ENCODE measurements at regions not wholly inside any gene's neighbourhood (a gene's known extent, or its start where the extent isn't known, plus 50 kb on each side); places are given as distances from the start of the nearest gene placed in this dataset.

DNA sequence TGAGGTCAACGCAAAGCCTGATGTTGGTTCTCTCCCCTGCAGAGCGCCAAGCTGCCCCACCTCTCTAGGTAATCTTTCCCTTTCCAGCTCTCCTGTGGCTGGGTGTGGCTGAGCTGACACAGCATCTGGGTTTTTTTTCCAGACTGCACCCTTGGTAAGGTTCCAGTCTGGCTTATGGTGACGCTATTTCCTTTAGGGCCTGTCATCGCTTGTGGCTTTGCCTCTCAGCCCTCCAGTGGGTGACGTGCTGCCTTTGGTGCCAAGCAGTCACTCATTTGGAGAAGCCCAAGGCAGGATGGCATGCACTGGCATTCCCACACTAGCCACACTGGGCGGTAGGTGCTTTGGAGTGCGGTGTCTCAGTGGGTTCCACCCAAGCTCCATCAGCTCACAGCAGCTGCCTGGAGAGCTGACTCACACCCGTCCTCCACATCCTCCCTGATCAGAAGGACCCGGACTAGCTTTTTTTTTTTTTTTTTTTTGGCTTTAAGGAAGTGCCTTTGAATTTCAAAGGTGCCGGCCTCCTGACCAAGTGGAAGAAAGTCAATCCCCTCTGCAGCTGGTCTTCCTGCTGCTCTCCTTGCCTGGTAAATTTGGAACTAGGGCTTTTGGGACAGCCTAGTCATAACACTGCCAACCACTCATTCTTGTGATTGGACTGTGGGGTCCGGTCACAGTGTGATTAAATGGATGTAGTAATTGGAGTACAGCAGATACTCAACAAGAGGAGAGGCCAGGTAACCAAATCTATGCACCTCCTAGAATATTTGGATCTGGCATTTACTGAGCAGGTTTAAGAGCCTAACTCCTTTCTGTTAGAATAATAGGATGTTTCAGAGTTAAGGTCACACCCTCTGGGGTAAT is 153.6 kb downstream of the CD83 start:
- H4K5ac ChIP-seq (ENCODE audit: insufficient read length, low read depth, low read length), result no peak overlapping the region
- H4K20me1 ChIP-seq (ENCODE audit: control insufficient read depth, insufficient read depth, insufficient read length), result no peaks in the 10 kb centered on the region
- H4K8ac ChIP-seq (replicated peaks; ENCODE audit: insufficient read length, low read depth, low read length), result no peak overlapping the region
- H3K9ac ChIP-seq (ENCODE audit: extremely low read depth, insufficient read length, low read length), result no peak overlapping the region
- no peak overlapping the region for H3K4me2 ChIP-seq (ENCODE audit: insufficient read depth, insufficient read length, low read length)
- H2BK15ac ChIP-seq (ENCODE audit: low read depth, low read length), result no peak overlapping the region
- H3K9me3 ChIP-seq (ENCODE audit: control insufficient read depth, low read depth, low read length), result no peaks in the 10 kb centered on the region
- no peak overlapping the region for H3K56ac ChIP-seq (ENCODE audit: insufficient read length, low read depth, low read length)
- peak overlapping the region in 1 of 2 experiments; percentile 16; a peak in 1 of 5 replicates for H3K4me3 Mint-ChIP-seq
- no peak overlapping the region for H3K4ac ChIP-seq (ENCODE audit: low read depth, low read length)
- no peak overlapping the region for H3T11ph ChIP-seq (ENCODE audit: low read length)
- H2AFZ ChIP-seq (ENCODE audit: low read length), result no peak overlapping the region
- no peak overlapping the region for H2BK20ac ChIP-seq (ENCODE audit: low read depth, low read length, poor library complexity, severe bottlenecking)
- H3K27ac Mint-ChIP-seq, result no peak overlapping the region
- peaks cover 7 to 14% of the 10 kb centered on the region in 2 experiments for H3K9me3 Mint-ChIP-seq
- H3K27ac ChIP-seq (ENCODE audit: insufficient read length, low read depth, low read length), result no peak overlapping the region
- no peak for DNase-seq
- no peak overlapping the region for H2BK5ac ChIP-seq (ENCODE audit: insufficient read length, low read length)
- H3K27me3 ChIP-seq (ENCODE audit: insufficient read depth, low read length), result no peaks in the 10 kb centered on the region; the same call in 1 of the 2 replicates
- H3K27me3 Mint-ChIP-seq (ENCODE audit: low read depth), result peaks cover 71% of the 10 kb centered on the region
- no peak overlapping the region for H3K18ac ChIP-seq (ENCODE audit: insufficient read length, low read depth, low read length)
- no peak overlapping the region for H3K23ac ChIP-seq (ENCODE audit: insufficient read length, low read depth, low read length)
- H3K4me1 ChIP-seq (ENCODE audit: insufficient read depth, low read length), result peaks cover 8% of the 10 kb centered on the region; the same call in 1 of the 2 replicates
- H3K4me1 Mint-ChIP-seq, result peaks cover 27 to 50% of the 10 kb centered on the region in 2 experiments
- H2AK5ac ChIP-seq (ENCODE audit: insufficient read length, low read length), result no peak overlapping the region
- WGBS (ENCODE audit: extremely low coverage, insufficient read length, low lambda C conversion rate), result no CpG with 5 or more reads among the region's 11 CpGs
- no peak overlapping the region for H2BK12ac ChIP-seq (ENCODE audit: insufficient read length, low read depth, low read length)
- no peak overlapping the region for H4K91ac ChIP-seq (ENCODE audit: insufficient read length, low read depth, low read length)
- TF ChIP-seq, protein P1, sequence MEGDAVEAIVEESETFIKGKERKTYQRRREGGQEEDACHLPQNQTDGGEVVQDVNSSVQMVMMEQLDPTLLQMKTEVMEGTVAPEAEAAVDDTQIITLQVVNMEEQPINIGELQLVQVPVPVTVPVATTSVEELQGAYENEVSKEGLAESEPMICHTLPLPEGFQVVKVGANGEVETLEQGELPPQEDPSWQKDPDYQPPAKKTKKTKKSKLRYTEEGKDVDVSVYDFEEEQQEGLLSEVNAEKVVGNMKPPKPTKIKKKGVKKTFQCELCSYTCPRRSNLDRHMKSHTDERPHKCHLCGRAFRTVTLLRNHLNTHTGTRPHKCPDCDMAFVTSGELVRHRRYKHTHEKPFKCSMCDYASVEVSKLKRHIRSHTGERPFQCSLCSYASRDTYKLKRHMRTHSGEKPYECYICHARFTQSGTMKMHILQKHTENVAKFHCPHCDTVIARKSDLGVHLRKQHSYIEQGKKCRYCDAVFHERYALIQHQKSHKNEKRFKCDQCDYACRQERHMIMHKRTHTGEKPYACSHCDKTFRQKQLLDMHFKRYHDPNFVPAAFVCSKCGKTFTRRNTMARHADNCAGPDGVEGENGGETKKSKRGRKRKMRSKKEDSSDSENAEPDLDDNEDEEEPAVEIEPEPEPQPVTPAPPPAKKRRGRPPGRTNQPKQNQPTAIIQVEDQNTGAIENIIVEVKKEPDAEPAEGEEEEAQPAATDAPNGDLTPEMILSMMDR (conservative IDR thresholded peaks at IDR 0.05), result no peak
- H3K79me2 ChIP-seq (ENCODE audit: insufficient read depth, low read length), result no peaks in the 10 kb centered on the region
- no peaks in the 10 kb centered on the region for H3K79me1 ChIP-seq (ENCODE audit: insufficient read depth, low read depth, low read length, poor library complexity, severe bottlenecking)
- no peaks in the 10 kb centered on the region for H3K23me2 ChIP-seq (ENCODE audit: insufficient read length, low read depth, low read length, poor library complexity, severe bottlenecking)
- no peak overlapping the region for H2BK120ac ChIP-seq (ENCODE audit: low read depth, low read length, poor library complexity, severe bottlenecking)
- peaks cover 6 to 10% (median 8%) of the 10 kb centered on the region in 3 experiments for H3K36me3 Mint-ChIP-seq (ENCODE audit: insufficient read depth in 1 of 3, low read depth in 3 of 3)
- no peak overlapping the region for H3K14ac ChIP-seq (ENCODE audit: insufficient read depth, low read length)
